ENCODE measurements at regions not wholly inside any gene's neighbourhood (a gene's known extent, or its start where the extent isn't known, plus 50 kb on each side); places are given as distances from the start of the nearest gene placed in this dataset.

DNA sequence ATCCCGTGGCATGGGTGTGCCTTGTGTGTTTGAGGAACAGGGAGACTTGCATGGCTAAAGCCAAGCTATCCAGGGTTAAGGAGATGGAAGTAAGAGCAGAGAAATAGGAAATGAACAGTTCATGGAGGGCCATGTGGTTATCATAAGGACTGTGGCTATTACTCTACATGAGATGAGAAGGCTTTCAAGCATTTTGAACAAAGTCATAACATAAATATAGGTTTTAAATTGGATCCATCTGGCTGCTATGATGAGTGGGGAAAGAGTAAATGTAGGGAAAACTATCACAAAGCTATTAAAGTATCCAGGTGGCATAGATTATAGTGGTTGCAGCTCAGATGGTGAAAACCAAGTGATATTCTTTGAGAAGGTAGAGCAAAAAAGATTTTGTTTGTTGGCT lies 184.1 kb downstream of the PCDH17 start:
- Histone ChIP-seq H3K4me3 (no peak overlapping the region), H3K36me3 (no peaks in the 10 kb centered on the region), H3K27me3 (no peaks in the 10 kb centered on the region), H3K27ac (replicated peaks in 1 of 4) (no peak overlapping the region), H3K9me3 (no peaks in the 10 kb centered on the region), H3K4me1 (no peaks in the 10 kb centered on the region)
- no peak for DNase-seq (ENCODE audit: extremely low spot score)
- TF ChIP-seq, protein P1, sequence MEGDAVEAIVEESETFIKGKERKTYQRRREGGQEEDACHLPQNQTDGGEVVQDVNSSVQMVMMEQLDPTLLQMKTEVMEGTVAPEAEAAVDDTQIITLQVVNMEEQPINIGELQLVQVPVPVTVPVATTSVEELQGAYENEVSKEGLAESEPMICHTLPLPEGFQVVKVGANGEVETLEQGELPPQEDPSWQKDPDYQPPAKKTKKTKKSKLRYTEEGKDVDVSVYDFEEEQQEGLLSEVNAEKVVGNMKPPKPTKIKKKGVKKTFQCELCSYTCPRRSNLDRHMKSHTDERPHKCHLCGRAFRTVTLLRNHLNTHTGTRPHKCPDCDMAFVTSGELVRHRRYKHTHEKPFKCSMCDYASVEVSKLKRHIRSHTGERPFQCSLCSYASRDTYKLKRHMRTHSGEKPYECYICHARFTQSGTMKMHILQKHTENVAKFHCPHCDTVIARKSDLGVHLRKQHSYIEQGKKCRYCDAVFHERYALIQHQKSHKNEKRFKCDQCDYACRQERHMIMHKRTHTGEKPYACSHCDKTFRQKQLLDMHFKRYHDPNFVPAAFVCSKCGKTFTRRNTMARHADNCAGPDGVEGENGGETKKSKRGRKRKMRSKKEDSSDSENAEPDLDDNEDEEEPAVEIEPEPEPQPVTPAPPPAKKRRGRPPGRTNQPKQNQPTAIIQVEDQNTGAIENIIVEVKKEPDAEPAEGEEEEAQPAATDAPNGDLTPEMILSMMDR (IDR thresholded peaks at IDR 0.05): no peak
- no peak for TF ChIP-seq POLR2A (IDR thresholded peaks at IDR 0.05; ENCODE audit: low read depth)
- TF ChIP-seq POLR2AphosphoS5 (IDR thresholded peaks at IDR 0.05): no peak
- TF ChIP-seq EP300 (IDR thresholded peaks at IDR 0.05): no peak
- intact Hi-C loops (cut with DNase I): no loop called here
- WGBS: 83% methylated on average over 1 of the region's 1 CpG

DNA sequence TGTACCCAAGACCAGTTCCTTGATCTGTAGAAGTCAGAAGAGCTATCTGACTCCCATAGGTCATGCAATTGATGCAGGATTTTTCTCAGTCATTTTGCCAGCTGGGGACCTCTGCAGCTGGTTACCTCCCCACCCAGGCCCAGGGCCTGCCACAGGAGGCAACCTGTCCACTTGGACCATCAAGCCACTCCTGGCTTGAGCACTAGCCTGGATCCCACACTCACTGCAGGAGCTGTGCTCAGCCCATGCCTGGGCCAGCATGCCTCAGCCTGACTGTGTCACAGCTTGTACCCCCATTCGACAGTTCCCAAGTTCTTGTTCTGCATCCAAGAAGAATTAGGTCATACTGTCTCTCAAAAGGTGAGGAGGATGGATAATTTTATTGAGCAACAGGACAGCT lies 189.4 kb downstream of the PCDH17 start:
- H3K4me1 ChIP-seq: no peaks in the 10 kb centered on the region
- no peak for TF ChIP-seq EP300 (IDR thresholded peaks at IDR 0.05)
- no peak for TF ChIP-seq POLR2AphosphoS5 (IDR thresholded peaks at IDR 0.05)
- WGBS: 91% methylated on average over 1 of the region's 1 CpG
- intact Hi-C loops (cut with DNase I): no loop called here
- H3K4me3 ChIP-seq: no peak overlapping the region
- no peak for DNase-seq (ENCODE audit: extremely low spot score)
- H3K9me3 ChIP-seq: no peaks in the 10 kb centered on the region
- no peak overlapping the region for H3K27ac ChIP-seq (replicated peaks in 1 of 4)
- no peaks in the 10 kb centered on the region for H3K36me3 ChIP-seq
- no peaks in the 10 kb centered on the region for H3K27me3 ChIP-seq

DNA sequence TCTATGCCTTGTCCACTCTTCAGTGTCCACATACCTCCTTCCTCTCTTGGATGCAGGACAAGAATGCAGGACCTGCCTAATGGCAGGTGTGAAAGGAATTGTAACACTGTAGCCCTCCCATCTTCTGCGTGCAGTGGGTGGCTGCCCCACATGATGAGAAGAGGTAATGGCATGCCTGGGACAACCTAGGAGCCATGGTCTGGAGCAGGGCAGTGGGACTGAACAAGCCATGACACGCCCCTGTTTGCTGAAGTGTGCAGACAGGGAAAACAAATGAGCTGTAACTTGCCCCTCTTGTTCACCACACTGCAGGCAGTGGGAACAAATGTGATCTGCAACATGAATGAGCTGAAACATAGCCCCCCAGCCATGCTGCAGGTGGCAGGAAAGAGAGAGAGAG lies 192.2 kb downstream of the PCDH17 start:
- no peaks in the 10 kb centered on the region for H3K27me3 ChIP-seq
- intact Hi-C loops (cut with DNase I): no loop called here
- no peaks in the 10 kb centered on the region for H3K9me3 ChIP-seq
- no peak for DNase-seq (ENCODE audit: extremely low spot score)
- TF ChIP-seq, protein P1 (IDR thresholded peaks at IDR 0.05): no peak
- TF ChIP-seq POLR2AphosphoS5 (IDR thresholded peaks at IDR 0.05) (no peak), POLR2A (IDR thresholded peaks at IDR 0.05; ENCODE audit: low read depth) (no peak), EP300 (IDR thresholded peaks at IDR 0.05) (no peak)
- H3K4me1 ChIP-seq: no peaks in the 10 kb centered on the region
- no peaks in the 10 kb centered on the region for H3K36me3 ChIP-seq
- no peak overlapping the region for H3K27ac ChIP-seq (replicated peaks in 1 of 4)
- WGBS: 74% methylated on average over 2 of the region's 2 CpGs
- H3K4me3 ChIP-seq: no peak overlapping the region

DNA sequence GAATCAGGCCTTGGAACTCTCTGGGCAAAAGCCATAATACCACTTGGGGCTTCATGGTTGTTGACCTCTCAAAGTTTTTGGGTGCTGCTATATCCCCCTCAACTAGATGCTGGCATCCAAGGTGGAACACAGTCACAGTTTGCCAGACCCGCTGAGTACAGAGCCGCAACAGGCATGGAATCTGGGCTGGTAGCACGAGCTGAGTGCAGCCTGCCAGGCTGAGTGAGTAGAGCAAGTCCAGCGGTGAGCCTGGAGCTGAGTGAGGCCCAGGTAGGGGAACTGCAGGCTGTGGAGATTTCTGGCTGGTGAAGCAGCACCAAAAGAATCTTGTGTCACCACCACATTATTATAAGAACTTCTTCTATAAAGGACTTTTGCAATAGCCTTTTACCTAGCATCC lies 192.6 kb downstream of the PCDH17 start:
- 81% methylated on average over 4 of the region's 4 CpGs for WGBS
- H3K27me3 ChIP-seq: no peaks in the 10 kb centered on the region
- TF ChIP-seq, protein P1 (IDR thresholded peaks at IDR 0.05): no peak
- TF ChIP-seq EP300 (IDR thresholded peaks at IDR 0.05): no peak
- TF ChIP-seq POLR2AphosphoS5 (IDR thresholded peaks at IDR 0.05): no peak
- no peak for TF ChIP-seq POLR2A (IDR thresholded peaks at IDR 0.05; ENCODE audit: low read depth)
- no peak overlapping the region for H3K27ac ChIP-seq (replicated peaks in 1 of 4)
- H3K4me3 ChIP-seq: no peak overlapping the region
- no peak for DNase-seq (ENCODE audit: extremely low spot score)
- no peaks in the 10 kb centered on the region for H3K36me3 ChIP-seq
- intact Hi-C loops (cut with DNase I): no loop called here
- no peaks in the 10 kb centered on the region for H3K9me3 ChIP-seq
- no peaks in the 10 kb centered on the region for H3K4me1 ChIP-seq

DNA sequence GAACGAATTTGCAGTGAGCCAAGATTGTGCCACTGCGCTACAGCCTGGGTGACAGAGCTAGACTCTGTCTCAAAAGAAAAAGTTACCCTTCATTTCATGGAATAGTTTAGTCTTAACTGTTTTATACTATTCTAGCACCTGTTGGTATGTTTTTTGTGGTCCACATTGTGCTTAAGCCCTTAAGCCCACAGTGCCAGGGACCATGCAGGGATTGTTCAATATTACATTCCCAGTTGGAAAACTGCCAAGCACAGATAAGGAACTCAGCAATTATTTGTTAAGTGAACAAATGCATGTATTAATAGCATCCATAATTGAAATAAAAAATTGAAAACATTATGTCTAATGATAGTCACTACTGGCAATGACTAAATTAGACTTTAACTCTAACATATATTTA lies 193.5 kb downstream of the PCDH17 start:
- H3K4me1 ChIP-seq: no peaks in the 10 kb centered on the region
- H3K27me3 ChIP-seq: no peaks in the 10 kb centered on the region
- intact Hi-C loops (cut with DNase I): no loop called here
- DNase-seq (ENCODE audit: extremely low spot score): no peak
- 44% methylated on average over 2 of the region's 2 CpGs for WGBS
- no peak for TF ChIP-seq EP300 (IDR thresholded peaks at IDR 0.05)
- no peaks in the 10 kb centered on the region for H3K9me3 ChIP-seq
- no peak overlapping the region for H3K27ac ChIP-seq (replicated peaks in 1 of 4)
- no peaks in the 10 kb centered on the region for H3K36me3 ChIP-seq
- no peak overlapping the region for H3K4me3 ChIP-seq

DNA sequence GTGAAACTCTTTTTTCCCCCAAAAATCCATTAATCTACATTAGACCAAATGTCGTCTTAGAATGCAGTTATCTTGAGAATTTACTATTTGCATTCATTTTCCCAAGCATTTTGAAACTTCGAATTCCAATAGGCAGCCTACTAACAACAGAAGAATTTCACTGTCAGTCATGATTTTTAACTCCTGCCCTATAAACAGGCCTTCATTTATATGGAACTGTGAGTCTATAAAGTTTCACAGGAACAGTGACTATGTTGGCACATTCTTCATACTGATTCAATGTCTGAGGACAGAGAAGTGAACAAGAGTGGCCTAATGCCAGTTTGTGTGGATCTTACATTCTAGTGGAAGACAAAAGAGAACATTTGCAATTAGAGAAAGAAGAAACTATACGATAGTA lies 198.0 kb downstream of the PCDH17 start:
- Histone ChIP-seq H3K9me3 (no peaks in the 10 kb centered on the region), H3K27ac (replicated peaks in 1 of 4) (no peak overlapping the region), H3K4me3 (no peak overlapping the region), H3K27me3 (no peaks in the 10 kb centered on the region), H3K4me1 (no peaks in the 10 kb centered on the region), H3K36me3 (no peaks in the 10 kb centered on the region)
- 85% methylated on average over 3 of the region's 3 CpGs for WGBS
- intact Hi-C loops (cut with DNase I): no loop called here
- TF ChIP-seq POLR2A (IDR thresholded peaks at IDR 0.05; ENCODE audit: low read depth) (no peak), POLR2AphosphoS5 (IDR thresholded peaks at IDR 0.05) (no peak), EP300 (IDR thresholded peaks at IDR 0.05) (no peak)
- TF ChIP-seq, protein P1 (IDR thresholded peaks at IDR 0.05): no peak
- no peak for DNase-seq (ENCODE audit: extremely low spot score)
